RWPE1 (cell line): ENCODE measurements at regions not wholly inside any gene's neighbourhood (a gene's known extent, or its start where the extent isn't known, plus 50 kb on each side); places are given as distances from the start of the nearest gene placed in this dataset.

Experiments
- CTCF ChIA-PET: fragments of 350-600 bp; sonication (Branson Sonifier 250); formaldehyde crosslinking; extraction: SDS; loops from one replicate; lab custom pipeline; 2021; lab: Yijun Ruan, JAX
- POLR2A ChIA-PET: fragments of 400-600 bp; formaldehyde crosslinking; extraction: SDS; loops from one replicate; lab custom pipeline; 2020; ENCODE audit warnings: antibody characterized with exemption; ENCODE audit not compliant: low non-redundant PET; lab: Yijun Ruan, JAX
- DNase-seq: peaks from one replicate; pipeline ENCODE4 v3.0.0; 2012; ENCODE audit warnings: low spot score
- H3K27ac ChIP-seq: fragments of 450-650 bp; 2 replicates; pipeline ENCODE4 v1.5.1; 2017
- TF ChIP-seq, protein P1 (sequence below): fragments of 450-650 bp; conservative IDR thresholded peaks from 2 replicates; pipeline ENCODE4 v1.5.1; 2017; ENCODE audit warnings: low read depth, mild to moderate bottlenecking

DNA sequence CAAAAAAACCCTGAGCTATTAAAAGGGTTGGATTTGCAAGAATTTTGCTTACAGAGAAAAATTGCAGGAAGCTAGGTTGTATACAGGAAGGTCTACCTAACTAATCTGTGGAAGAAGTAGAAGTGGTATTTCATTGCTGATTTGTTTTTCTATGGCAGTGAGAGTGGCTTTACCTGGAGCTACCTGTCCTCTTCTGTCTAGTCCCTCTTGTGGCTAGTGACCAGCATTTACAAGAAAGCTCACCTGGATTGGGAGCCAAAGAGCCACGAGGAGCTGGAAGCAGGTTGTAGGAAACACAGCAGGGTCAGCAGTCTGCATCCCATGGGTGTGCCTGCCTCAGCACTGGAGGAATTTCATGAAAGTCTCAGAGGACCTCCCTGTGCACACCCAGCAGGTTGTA lies 120.3 kb upstream of the RALGAPA2 start:
- TF ChIP-seq, protein P1, sequence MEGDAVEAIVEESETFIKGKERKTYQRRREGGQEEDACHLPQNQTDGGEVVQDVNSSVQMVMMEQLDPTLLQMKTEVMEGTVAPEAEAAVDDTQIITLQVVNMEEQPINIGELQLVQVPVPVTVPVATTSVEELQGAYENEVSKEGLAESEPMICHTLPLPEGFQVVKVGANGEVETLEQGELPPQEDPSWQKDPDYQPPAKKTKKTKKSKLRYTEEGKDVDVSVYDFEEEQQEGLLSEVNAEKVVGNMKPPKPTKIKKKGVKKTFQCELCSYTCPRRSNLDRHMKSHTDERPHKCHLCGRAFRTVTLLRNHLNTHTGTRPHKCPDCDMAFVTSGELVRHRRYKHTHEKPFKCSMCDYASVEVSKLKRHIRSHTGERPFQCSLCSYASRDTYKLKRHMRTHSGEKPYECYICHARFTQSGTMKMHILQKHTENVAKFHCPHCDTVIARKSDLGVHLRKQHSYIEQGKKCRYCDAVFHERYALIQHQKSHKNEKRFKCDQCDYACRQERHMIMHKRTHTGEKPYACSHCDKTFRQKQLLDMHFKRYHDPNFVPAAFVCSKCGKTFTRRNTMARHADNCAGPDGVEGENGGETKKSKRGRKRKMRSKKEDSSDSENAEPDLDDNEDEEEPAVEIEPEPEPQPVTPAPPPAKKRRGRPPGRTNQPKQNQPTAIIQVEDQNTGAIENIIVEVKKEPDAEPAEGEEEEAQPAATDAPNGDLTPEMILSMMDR = no peak
- H3K27ac ChIP-seq = no peak overlapping the region
- ChIA-PET POLR2A (interaction anchor here (1.2 kb wide), 1 partner anchor 677 kb away, joined by 3 read pairs; no protein-coding TSS in a partner anchor), CTCF (interaction anchor here (1.0 kb wide), 1 partner anchor 168 kb away, joined by 3 read pairs; no protein-coding TSS in a partner anchor)
- DNase-seq = no peak

DNA sequence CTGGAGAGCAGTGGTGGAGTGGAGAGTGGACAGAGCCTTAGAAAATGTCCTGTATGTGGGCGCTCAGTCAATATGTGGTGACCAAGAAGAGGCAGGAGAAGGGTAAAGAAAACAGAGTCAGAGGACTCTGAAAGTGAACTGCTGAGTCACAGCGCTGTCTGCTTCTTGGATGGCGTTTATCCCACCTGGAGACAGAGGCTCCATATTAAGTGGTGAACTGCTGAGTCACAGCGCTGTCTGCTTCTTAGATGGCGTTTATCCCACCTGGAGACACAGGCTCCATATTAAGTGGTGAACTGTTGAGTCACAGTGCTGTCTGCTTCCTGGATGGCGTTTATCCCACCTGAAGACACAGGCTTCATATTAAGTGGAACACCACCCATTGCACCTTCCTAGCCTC lies 119.3 kb upstream of the RALGAPA2 start:
- ChIA-PET POLR2A (interaction anchor here (1.2 kb wide), 1 partner anchor 678 kb away, joined by 3 read pairs; no protein-coding TSS in a partner anchor), CTCF (no interaction called here)
- TF ChIP-seq, protein P1 = no peak
- no peak overlapping the region for H3K27ac ChIP-seq
- no peak for DNase-seq

DNA sequence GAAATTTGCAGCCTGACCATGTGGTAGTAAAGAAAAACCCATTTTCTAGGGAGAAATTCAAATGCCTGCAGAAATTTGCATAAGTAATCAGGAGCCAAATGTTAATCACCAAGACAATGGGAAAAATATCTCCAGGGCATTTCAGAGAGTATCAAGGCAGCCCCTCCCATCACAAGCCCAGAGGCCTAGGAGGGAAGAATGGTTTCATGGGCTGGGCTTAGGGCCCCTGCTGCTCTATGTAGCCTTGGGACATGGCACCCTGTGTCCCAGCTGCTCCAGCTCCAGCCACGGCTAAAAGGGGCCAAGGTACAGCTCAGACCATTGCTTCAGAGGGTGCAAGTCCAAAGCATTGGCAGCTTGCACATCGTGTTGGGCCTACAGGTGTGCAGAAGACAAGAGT lies 117.2 kb upstream of the RALGAPA2 start:
- ChIA-PET POLR2A (no interaction called here), CTCF (no interaction called here)
- TF ChIP-seq, protein P1 = no peak
- H3K27ac ChIP-seq = no peak overlapping the region
- DNase-seq = no peak

DNA sequence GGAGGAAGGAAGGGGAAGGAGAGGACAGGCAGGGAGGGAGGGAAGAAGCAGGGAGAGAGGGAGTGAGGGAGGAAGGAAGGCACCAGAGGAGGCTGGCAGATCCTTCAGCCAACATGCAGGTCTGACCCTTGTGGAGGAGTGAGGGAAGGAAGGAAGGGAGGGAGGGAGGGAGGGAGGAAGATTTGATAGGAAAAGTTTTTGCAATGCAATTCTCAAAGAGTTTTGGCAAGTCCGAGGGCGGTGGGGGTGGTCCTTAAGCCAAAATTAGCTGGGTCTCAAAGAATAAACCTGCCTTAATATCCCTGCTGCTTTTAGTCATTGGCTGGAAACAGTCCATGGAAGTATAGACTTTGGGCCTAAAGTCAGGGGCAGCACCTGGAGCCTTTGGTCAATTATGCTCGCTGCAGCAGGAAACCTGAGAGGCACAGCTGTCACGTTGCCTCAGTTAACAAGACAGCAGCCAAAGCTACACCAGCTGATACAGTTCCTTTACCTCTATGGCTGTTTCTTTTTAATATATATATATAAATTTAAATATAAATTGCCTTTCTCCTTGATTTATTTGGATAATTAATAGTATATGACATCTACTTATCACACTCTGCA lies 115.7 kb upstream of the RALGAPA2 start:
- ChIA-PET POLR2A (no interaction called here), CTCF (no interaction called here)
- H3K27ac ChIP-seq = no peak overlapping the region
- no peak for DNase-seq
- TF ChIP-seq, protein P1 = no peak

DNA sequence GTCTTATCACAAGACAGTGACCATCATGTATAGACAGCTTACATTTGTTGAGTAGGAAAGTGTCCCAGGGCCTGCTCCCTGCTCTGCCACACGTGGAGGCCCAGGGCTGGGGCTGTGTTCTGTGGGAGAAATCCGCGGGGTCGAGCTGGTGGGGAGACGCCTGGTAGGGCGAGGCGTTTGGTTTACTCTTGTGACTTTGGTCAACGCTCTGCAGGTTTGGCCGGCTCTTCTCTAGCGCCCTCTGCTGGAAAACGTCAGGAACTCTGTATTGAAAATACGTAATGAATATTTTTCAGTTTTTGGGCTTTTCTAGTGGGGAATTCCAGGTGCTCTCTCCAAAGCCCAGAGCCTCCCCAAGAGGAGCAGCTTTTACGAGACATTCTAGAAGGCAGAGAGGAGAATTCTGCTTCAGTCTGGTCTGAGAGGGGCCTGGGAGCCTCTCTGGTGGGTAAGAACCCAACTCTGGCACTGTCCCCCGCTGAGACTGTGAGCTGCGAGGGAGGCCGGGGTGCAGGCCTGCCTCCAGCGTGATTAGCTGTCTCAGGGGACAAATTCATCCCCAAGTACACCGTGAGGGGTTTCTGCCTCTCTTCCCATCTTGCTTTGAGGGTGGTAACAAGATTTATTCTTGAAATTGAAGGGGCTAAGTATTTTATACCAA lies 112.6 kb upstream of the RALGAPA2 start:
- CTCF ChIA-PET = interaction anchor here (0.5 to 1.8 kb wide), 21 partner anchors 38 to 1885 kb away, joined by 3 to 10 read pairs (median 4); no protein-coding TSS in a partner anchor
- TF ChIP-seq, protein P1 = peak; percentile 93
- H3K27ac ChIP-seq = no peak overlapping the region
- POLR2A ChIA-PET = no interaction called here
- peak; percentile 46 for DNase-seq

DNA sequence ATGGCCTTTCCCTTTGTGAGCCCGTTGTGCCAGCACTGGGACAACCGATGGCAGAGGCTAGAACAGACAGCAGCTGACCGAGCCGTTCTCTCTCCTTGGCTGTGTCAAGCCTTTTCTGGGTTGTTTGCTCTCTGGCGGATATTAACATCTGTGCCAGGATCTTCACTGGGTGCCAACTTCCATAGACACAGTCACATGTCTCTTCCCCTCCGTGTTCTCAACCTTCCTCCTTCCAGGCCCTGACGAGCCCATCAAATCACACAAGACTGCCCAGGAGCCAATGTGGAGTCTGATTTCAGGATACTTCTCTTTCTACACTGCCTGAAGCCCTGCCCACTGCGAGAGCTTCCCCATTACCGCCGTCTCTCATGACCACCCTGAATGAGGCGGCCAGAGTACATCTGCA lies 111.0 kb upstream of the RALGAPA2 start:
- no peak for DNase-seq
- CTCF ChIA-PET = interaction anchor here (1.1 to 1.2 kb wide), 2 partner anchors 63 to 158 kb away, joined by 3 to 8 read pairs; no protein-coding TSS in a partner anchor
- no peak overlapping the region for H3K27ac ChIP-seq
- POLR2A ChIA-PET = no interaction called here
- TF ChIP-seq, protein P1 = no peak
